Epithelial cell of proximal tubule (primary cell): ENCODE measurements at regions not wholly inside any gene's neighbourhood (a gene's known extent, or its start where the extent isn't known, plus 50 kb on each side); places are given as distances from the start of the nearest gene placed in this dataset.
"Not testable (repeated sequence)": the region's sequence is repeated elsewhere in the genome, so short reads cannot be mapped to it uniquely, and the experiment has no call there.

ENCODE experiments used
- DNase-seq: peaks from one replicate; pipeline ENCODE4 v3.0.0-alpha.2; 2011; ENCODE audit warnings: low read depth
- H3K4me3 ChIP-seq: 2 replicates; pipeline ENCODE4 v1.5.1; 2011; ENCODE audit warnings: low read depth, mild to moderate bottlenecking, low read length
- TF ChIP-seq, protein P1 (sequence below): conservative IDR thresholded peaks from 2 replicates; pipeline ENCODE4 v1.5.1; 2012; ENCODE audit warnings: low read depth, mild to moderate bottlenecking, low read length

DNA sequence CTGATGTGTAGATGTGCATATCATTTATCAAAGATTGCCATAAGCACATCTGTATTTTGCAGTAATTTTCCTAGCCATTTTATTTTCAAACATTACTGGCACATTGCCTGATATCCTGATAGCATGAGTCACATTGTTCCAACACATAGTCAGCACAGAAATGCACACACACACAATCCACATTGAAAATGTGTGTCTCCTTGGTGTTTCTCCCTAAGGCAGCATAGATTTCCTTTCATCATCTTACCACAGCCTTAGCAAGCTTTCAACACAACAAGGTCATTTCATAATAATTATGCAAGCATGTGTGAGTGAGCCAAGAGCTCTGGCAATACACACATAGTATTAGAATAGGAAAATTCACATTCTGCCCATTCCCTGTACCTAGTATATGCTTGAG lies 245.4 kb upstream of the MEIS1 start:
- no peak for DNase-seq
- H3K4me3 ChIP-seq: no peak overlapping the region
- TF ChIP-seq, protein P1, sequence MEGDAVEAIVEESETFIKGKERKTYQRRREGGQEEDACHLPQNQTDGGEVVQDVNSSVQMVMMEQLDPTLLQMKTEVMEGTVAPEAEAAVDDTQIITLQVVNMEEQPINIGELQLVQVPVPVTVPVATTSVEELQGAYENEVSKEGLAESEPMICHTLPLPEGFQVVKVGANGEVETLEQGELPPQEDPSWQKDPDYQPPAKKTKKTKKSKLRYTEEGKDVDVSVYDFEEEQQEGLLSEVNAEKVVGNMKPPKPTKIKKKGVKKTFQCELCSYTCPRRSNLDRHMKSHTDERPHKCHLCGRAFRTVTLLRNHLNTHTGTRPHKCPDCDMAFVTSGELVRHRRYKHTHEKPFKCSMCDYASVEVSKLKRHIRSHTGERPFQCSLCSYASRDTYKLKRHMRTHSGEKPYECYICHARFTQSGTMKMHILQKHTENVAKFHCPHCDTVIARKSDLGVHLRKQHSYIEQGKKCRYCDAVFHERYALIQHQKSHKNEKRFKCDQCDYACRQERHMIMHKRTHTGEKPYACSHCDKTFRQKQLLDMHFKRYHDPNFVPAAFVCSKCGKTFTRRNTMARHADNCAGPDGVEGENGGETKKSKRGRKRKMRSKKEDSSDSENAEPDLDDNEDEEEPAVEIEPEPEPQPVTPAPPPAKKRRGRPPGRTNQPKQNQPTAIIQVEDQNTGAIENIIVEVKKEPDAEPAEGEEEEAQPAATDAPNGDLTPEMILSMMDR: no peak

DNA sequence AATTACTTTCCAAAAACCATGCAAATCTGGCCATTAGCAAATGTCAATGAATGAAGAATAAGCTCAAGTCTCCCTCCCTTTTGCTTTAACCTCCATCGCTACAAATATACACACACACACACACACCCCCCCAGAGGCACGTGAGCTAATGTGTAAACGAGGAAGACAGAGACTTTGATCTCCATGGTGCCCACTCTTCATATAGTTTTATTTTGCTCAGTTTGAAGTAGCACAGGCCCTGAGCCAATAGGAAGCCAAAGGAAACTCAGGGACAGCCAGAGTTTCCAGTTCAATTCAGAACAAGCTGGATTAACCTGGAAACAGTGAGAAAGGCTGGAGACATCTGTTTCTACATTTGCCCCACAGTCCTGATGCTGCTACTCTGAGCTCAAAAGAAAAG lies 248.4 kb upstream of the MEIS1 start:
- TF ChIP-seq, protein P1: no peak

DNA sequence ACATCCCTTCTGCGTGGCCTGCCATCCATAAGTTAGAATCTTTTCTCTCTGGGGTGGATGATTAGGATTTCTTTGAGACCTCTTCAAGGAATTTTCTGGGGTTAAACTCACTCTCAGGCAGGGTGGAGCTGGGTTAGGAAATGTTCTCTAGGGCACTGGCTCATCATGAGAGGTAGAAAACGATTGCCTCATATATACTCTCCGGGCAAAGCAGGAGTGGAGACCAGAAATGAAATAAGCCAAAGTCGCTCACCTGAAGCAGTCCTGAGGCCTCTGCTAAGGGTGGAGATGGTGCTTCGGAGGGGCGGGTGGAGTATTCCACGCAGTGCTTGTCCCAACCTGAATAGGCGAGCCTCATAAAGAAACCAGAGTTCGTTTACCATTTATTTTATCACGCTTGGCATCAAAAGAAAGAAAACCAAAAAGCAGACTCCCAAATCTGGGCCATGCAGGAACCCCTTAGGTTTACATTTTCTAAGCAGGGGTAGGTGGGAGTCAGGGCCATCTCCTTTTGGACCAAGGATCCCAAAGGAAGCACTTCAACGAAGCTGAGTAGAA lies 249.3 kb upstream of the MEIS1 start:
- DNase-seq: no peak
- no peak overlapping the region for H3K4me3 ChIP-seq
- TF ChIP-seq, protein P1: no peak

More for the DNA sequence above, 248.4 kb upstream of the MEIS1 start:
- no peak for DNase-seq
- no peak overlapping the region for H3K4me3 ChIP-seq

DNA sequence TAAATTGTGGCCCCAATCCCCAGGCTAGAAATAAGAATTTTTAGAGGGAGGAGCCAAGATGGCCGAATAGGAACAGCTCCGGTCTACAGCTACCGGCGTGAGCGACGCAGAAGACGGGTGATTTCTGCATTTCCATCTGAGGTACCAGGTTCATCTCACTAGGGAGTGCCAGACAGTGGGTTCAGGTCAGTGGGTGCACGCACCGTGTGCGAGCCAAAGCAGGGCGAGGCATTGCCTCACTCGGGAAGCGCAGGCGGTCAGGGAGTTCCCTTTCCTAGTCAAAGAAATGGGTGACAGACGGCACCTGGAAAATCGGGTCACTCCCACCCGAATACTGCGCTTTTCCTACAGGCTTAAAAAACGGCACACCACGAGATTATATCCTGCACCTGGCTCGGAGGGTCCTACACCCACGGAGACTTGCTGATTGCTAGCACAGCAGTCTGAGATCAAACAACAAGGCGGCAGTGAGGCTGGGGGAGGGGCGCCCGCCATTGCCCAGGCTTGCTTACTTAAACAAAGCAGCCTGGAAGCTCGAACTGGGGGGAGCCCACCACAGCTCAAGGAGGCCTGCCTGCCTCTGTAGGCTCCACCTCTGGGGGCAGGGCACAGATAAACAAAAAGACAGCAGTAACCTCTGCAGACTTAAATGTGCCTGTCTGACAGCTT lies 257.7 kb upstream of the MEIS1 start:
- DNase-seq, H3K4me3 ChIP-seq: not testable (repeated sequence)

DNA sequence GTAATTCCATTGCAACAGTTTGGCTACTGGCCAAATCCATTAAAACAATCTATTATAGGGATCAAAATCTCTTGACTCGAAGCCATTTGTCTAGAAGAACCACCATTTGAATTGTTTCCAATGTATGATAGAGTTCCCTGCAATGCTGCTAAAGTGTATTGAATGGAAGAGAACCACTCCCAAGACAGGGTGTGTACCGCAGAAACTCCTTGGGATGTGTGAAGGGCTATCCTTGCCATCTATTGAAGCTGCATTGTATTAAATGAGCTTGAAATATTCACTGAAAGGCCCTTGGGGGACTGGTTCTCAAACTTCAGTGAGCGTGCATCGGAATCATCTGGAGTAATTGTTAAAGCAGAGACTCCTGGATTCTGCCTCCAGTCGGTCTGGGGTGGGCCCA lies 260.4 kb upstream of the MEIS1 start:
- no peak for DNase-seq
- TF ChIP-seq, protein P1: no peak
- H3K4me3 ChIP-seq: no peak overlapping the region

DNA sequence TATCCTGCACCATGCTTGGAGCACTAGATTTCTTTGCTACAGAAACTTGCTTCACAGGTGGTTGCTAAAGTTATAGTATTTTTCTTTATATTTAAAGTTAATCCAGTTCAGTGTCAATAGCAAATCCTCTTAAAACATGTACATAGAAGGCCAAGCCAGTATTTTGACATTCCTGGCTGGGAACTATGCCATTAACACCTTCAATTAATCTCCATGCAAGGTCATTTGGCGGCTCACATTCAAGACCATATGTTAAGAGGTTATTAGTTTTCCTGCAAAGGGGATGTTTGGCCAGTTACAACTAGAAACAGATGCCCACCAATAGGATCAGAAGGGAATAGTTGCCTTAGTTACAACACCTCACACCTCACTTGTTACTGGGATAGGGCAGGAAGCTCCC lies 261.3 kb upstream of the MEIS1 start:
- DNase-seq: no peak
- TF ChIP-seq, protein P1: no peak

DNA sequence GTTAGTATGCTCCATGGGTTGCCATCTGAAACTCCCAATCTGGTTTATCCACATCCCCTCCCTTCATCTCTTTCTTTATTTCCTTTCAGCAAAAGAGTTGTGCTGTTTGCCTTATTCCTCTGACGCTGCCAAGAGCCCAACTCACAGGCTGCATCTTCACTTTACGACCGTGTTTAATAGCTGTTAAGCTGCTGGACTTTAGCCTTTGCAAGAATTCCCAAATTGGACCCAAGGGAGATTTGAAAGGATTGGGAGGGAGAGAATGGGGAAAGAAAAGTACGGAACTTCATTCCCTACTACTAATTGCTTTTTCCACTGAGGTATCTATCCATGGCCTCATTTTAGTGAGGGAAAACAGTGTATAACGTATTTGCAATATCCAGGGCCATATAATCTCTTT lies 263.4 kb upstream of the MEIS1 start:
- no peak overlapping the region for H3K4me3 ChIP-seq
- TF ChIP-seq, protein P1: no peak
- no peak for DNase-seq

More for the DNA sequence above, 261.3 kb upstream of the MEIS1 start:
- no peak overlapping the region for H3K4me3 ChIP-seq
